ENCODE measurements at regions not wholly inside any gene's neighbourhood (a gene's known extent, or its start where the extent isn't known, plus 50 kb on each side); places are given as distances from the start of the nearest gene placed in this dataset.

GRCh38 chr2:219733746-219734145 lies 106.3 kb downstream of the SLC4A3 start:
- Histone ChIP-seq H3K9ac (no peak overlapping the region), H3K27me3 (replicated peaks; ENCODE audit: insufficient read depth) (no peaks in the 10 kb centered on the region), H3K4me3 (no peak overlapping the region), H3K36me3 (ENCODE audit: low read depth) (no peaks in the 10 kb centered on the region), H3K9me2 (ENCODE audit: insufficient read depth) (no peaks in the 10 kb centered on the region), H3K9me3 (ENCODE audit: low read depth) (no peaks in the 10 kb centered on the region), H3F3A (ENCODE audit: insufficient read depth) (no peaks in the 10 kb centered on the region), H3K79me2 (ENCODE audit: insufficient read depth) (no peaks in the 10 kb centered on the region), H2AFZ (no peak overlapping the region), H3K27ac (no peak overlapping the region), H3K4me1 (ENCODE audit: insufficient read depth) (no peaks in the 10 kb centered on the region; the same call in 1 of the 2 replicates), H4K20me1 (ENCODE audit: insufficient read depth) (no peaks in the 10 kb centered on the region), H3K4me2 (ENCODE audit: unreplicated experiment) (no peak overlapping the region)
- no peak for DNase-seq
- TF ChIP-seq EZH2 (IDR thresholded peaks at IDR 0.05; ENCODE audit: insufficient read depth, poor library complexity, severe bottlenecking) (no peak), EZH2phosphoT487 (IDR thresholded peaks at IDR 0.05; ENCODE audit: insufficient read depth, low read depth) (no peak)
- 69 to 73% methylated on average over 2 of the region's 2 CpGs for WGBS, 2 experiments (ENCODE audit: low coverage in 1 of 2, low lambda C conversion rate in 2 of 2, missing lambda C conversion rate in 2 of 2)
- in situ Hi-C loops (cut with MboI): loop anchor here (25.0 kb wide), 1 partner anchor 1829 kb away; the partner anchor contains the start of gene EPHA4

GRCh38 chr2:219736209-219736608 lies 108.8 kb downstream of the SLC4A3 start:
- Histone ChIP-seq H3K36me3 (ENCODE audit: low read depth) (no peaks in the 10 kb centered on the region), H3K9me2 (ENCODE audit: insufficient read depth) (no peaks in the 10 kb centered on the region), H3F3A (ENCODE audit: insufficient read depth) (no peaks in the 10 kb centered on the region), H3K4me2 (ENCODE audit: unreplicated experiment) (no peak overlapping the region), H3K79me2 (ENCODE audit: insufficient read depth) (no peaks in the 10 kb centered on the region), H3K27ac (no peak overlapping the region), H3K4me3 (no peak overlapping the region), H3K9ac (no peak overlapping the region), H3K9me3 (ENCODE audit: low read depth) (no peaks in the 10 kb centered on the region), H4K20me1 (ENCODE audit: insufficient read depth) (no peaks in the 10 kb centered on the region), H3K27me3 (replicated peaks; ENCODE audit: insufficient read depth) (peaks cover 2% of the 10 kb centered on the region), H2AFZ (no peak overlapping the region), H3K4me1 (ENCODE audit: insufficient read depth) (no peaks in the 10 kb centered on the region; the same call in 1 of the 2 replicates)
- in situ Hi-C loops (cut with MboI): loop anchor here (25.0 kb wide), 1 partner anchor 1826 kb away; the partner anchor contains the start of gene EPHA4
- 0 to 1% methylated on average over 3 of the region's 3 CpGs for WGBS, 2 experiments (ENCODE audit: low coverage in 1 of 2, low lambda C conversion rate in 2 of 2, missing lambda C conversion rate in 2 of 2)
- TF ChIP-seq EZH2phosphoT487 (IDR thresholded peaks at IDR 0.05; ENCODE audit: insufficient read depth, low read depth) (no peak), EZH2 (IDR thresholded peaks at IDR 0.05; ENCODE audit: insufficient read depth, poor library complexity, severe bottlenecking) (no peak)
- peak; percentile 86 for DNase-seq

GRCh38 chr2:219737270-219737691 lies 109.9 kb downstream of the SLC4A3 start:
- H3F3A ChIP-seq (ENCODE audit: insufficient read depth): no peaks in the 10 kb centered on the region
- H2AFZ ChIP-seq: no peak overlapping the region
- H3K4me3 ChIP-seq: no peak overlapping the region
- peak; percentile 36 for DNase-seq
- no peaks in the 10 kb centered on the region; the same call in 1 of the 2 replicates for H3K4me1 ChIP-seq (ENCODE audit: insufficient read depth)
- TF ChIP-seq EZH2phosphoT487 (IDR thresholded peaks at IDR 0.05; ENCODE audit: insufficient read depth, low read depth): no peak
- no peaks in the 10 kb centered on the region for H3K79me2 ChIP-seq (ENCODE audit: insufficient read depth)
- no peak overlapping the region for H3K27ac ChIP-seq
- H3K36me3 ChIP-seq (ENCODE audit: low read depth): no peaks in the 10 kb centered on the region
- no peak overlapping the region for H3K9ac ChIP-seq
- no peaks in the 10 kb centered on the region for H4K20me1 ChIP-seq (ENCODE audit: insufficient read depth)
- peaks cover 3% of the 10 kb centered on the region for H3K27me3 ChIP-seq (replicated peaks; ENCODE audit: insufficient read depth)
- no peaks in the 10 kb centered on the region for H3K9me2 ChIP-seq (ENCODE audit: insufficient read depth)
- in situ Hi-C loops (cut with MboI): loop anchor here (25.0 kb wide), 1 partner anchor 1825 kb away; the partner anchor contains the start of gene EPHA4
- no peaks in the 10 kb centered on the region for H3K9me3 ChIP-seq (ENCODE audit: low read depth)
- 43% methylated on average over 4 of the region's 4 CpGs for WGBS, 2 experiments (ENCODE audit: low coverage in 1 of 2, low lambda C conversion rate in 2 of 2, missing lambda C conversion rate in 2 of 2)
- H3K4me2 ChIP-seq (ENCODE audit: unreplicated experiment): no peak overlapping the region

DNA sequence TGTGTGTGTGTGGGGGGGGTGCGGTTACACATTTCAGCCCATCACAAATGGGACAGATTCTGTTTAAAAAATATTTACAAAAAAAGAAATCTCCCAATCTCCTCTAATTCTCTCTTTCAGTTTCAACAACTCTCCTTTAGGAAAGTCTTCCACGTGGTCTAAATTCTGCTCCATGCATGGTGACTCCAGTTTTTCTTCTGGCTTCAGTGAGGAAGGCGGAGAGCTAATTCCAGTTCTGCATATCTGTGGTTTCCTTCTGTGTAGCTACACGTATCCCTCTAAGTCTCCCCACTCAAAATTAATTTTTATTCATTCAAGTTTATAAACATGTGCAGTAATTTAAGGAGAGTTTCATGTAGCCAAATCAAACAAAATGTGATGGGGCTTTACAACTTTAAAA lies 111.6 kb downstream of the SLC4A3 start:
- Histone ChIP-seq H3K36me3 (ENCODE audit: low read depth) (no peaks in the 10 kb centered on the region), H4K20me1 (ENCODE audit: insufficient read depth) (no peaks in the 10 kb centered on the region), H3F3A (ENCODE audit: insufficient read depth) (no peaks in the 10 kb centered on the region), H3K27me3 (replicated peaks; ENCODE audit: insufficient read depth) (peaks cover 11% of the 10 kb centered on the region), H2AFZ (no peak overlapping the region), H3K4me3 (no peak overlapping the region), H3K9me3 (ENCODE audit: low read depth) (no peaks in the 10 kb centered on the region), H3K79me2 (ENCODE audit: insufficient read depth) (no peaks in the 10 kb centered on the region), H3K4me2 (ENCODE audit: unreplicated experiment) (no peak overlapping the region), H3K27ac (no peak overlapping the region), H3K4me1 (ENCODE audit: insufficient read depth) (no peaks in the 10 kb centered on the region; the same call in 1 of the 2 replicates), H3K9me2 (ENCODE audit: insufficient read depth) (no peaks in the 10 kb centered on the region), H3K9ac (no peak overlapping the region)
- no peak for TF ChIP-seq EZH2 (IDR thresholded peaks at IDR 0.05; ENCODE audit: insufficient read depth, poor library complexity, severe bottlenecking)
- TF ChIP-seq EZH2phosphoT487 (IDR thresholded peaks at IDR 0.05; ENCODE audit: insufficient read depth, low read depth): no peak
- in situ Hi-C loops (cut with MboI): loop anchor here (25.0 kb wide), 1 partner anchor 1823 kb away; the partner anchor contains the start of gene EPHA4
- WGBS, 2 experiments (ENCODE audit: low coverage in 1 of 2, low lambda C conversion rate in 2 of 2, missing lambda C conversion rate in 2 of 2): 61 to 62% methylated on average over 4 of the region's 4 CpGs
- no peak for DNase-seq
